Thoracic aorta (tissue), 2 donors: ENCODE measurements at regions not wholly inside any gene's neighbourhood (a gene's known extent, or its start where the extent isn't known, plus 50 kb on each side); places are given as distances from the start of the nearest gene placed in this dataset.

ENCODE experiments used
- ATAC-seq: fragments of 150-250 bp; one replicate; pipeline ENCODE4 v1.8.0; 2017; ENCODE audit warnings: low read depth; ENCODE audit not compliant: insufficient number of reproducible peaks, low FRiP score
- DNase-seq: peaks from one replicate; pipeline ENCODE4 v3.0.0-alpha.2; 2020; ENCODE audit warnings: low spot score
- H3K27ac ChIP-seq, 2 donors: fragments of 200-600 bp; sonication (generic); 1 replicate in 1 of 2; 2 replicates in 1 of 2; pipeline ENCODE4 v1.5.1; 2016; ENCODE audit warnings: mild to moderate bottlenecking in 2 of 2, moderate library complexity in 2 of 2
- H3K27me3 ChIP-seq: fragments of 200-600 bp; sonication (generic); replicated peaks from 2 replicates; pipeline ENCODE4 v1.6.0; 2016; ENCODE audit warnings: mild to moderate bottlenecking; ENCODE audit not compliant: insufficient read depth
- H3K36me3 ChIP-seq: fragments of 200-600 bp; sonication (generic); one replicate; pipeline ENCODE4 v1.5.1; 2016
- H3K4me1 ChIP-seq, 2 donors: fragments of 200-600 bp; sonication (generic); 1 replicate in 1 of 2; 2 replicates in 1 of 2; pipeline versions ENCODE4 v1.5.1 to v1.6.0; 2016; ENCODE audit warnings: low read depth in 2 of 2, mild to moderate bottlenecking in 1 of 2; ENCODE audit not compliant: control insufficient read depth in 1 of 2
- H3K4me3 ChIP-seq: fragments of 200-600 bp; sonication (generic); 2 replicates; pipeline ENCODE4 v1.5.1; 2016; ENCODE audit warnings: mild to moderate bottlenecking
- H3K9me3 ChIP-seq: fragments of 200-600 bp; sonication (generic); 2 replicates; pipeline ENCODE4 v1.5.1; 2016
- CTCF ChIP-seq: fragments of 200-600 bp; sonication (generic); IDR thresholded peaks from one replicate; pipeline ENCODE4 v1.5.1; 2019; ENCODE audit warnings: antibody characterized with exemption

GRCh38 chr1:187837787-187838186 is 1009.0 kb downstream of the PLA2G4A start:
- Histone ChIP-seq H3K27ac (no peak overlapping the region), H3K4me3 (no peak overlapping the region), H3K4me1 (no peaks in the 10 kb centered on the region), H3K27me3 (no peaks in the 10 kb centered on the region), H3K9me3 (no peaks in the 10 kb centered on the region), H3K36me3 (no peaks in the 10 kb centered on the region)
- DNase-seq: no peak
- no peak for ATAC-seq
- TF ChIP-seq CTCF: no peak

GRCh38 chr1:187838335-187839293 is 1009.9 kb downstream of the PLA2G4A start:
- H3K27me3 ChIP-seq: no peaks in the 10 kb centered on the region
- no peak for ATAC-seq
- no peaks in the 10 kb centered on the region for H3K4me1 ChIP-seq
- no peaks in the 10 kb centered on the region for H3K36me3 ChIP-seq
- no peak for TF ChIP-seq CTCF
- H3K27ac ChIP-seq: no peak overlapping the region
- no peaks in the 10 kb centered on the region for H3K9me3 ChIP-seq
- no peak overlapping the region for H3K4me3 ChIP-seq
- DNase-seq: no peak

- DNase-seq: no peak
- no peak for ATAC-seq
- H3K9me3 ChIP-seq: no peaks in the 10 kb centered on the region
- H3K36me3 ChIP-seq: no peaks in the 10 kb centered on the region
- H3K27me3 ChIP-seq: no peaks in the 10 kb centered on the region
- H3K4me3 ChIP-seq: no peak overlapping the region
- H3K4me1 ChIP-seq: no peaks in the 10 kb centered on the region
- no peak overlapping the region for H3K27ac ChIP-seq
- TF ChIP-seq CTCF: no peak
These were observed 1011.1 kb downstream of the PLA2G4A start for GRCh38 chr1:187839873-187840272.

GRCh38 chr1:187840557-187840956 is 1011.8 kb downstream of the PLA2G4A start:
- H3K9me3 ChIP-seq: no peaks in the 10 kb centered on the region
- no peaks in the 10 kb centered on the region for H3K36me3 ChIP-seq
- DNase-seq: no peak
- no peaks in the 10 kb centered on the region for H3K4me1 ChIP-seq
- H3K4me3 ChIP-seq: no peak overlapping the region
- no peak for TF ChIP-seq CTCF
- no peak for ATAC-seq
- no peak overlapping the region for H3K27ac ChIP-seq
- H3K27me3 ChIP-seq: no peaks in the 10 kb centered on the region

- H3K4me1 ChIP-seq: no peaks in the 10 kb centered on the region
These were observed 1013.8 kb downstream of the PLA2G4A start for GRCh38 chr1:187842406-187843165.

More at GRCh38 chr1:187842406-187843165, 1013.8 kb downstream of the PLA2G4A start:
- H3K36me3 ChIP-seq: no peaks in the 10 kb centered on the region
- no peak overlapping the region for H3K4me3 ChIP-seq
- H3K9me3 ChIP-seq: no peaks in the 10 kb centered on the region
- no peak for TF ChIP-seq CTCF
- H3K27me3 ChIP-seq: no peaks in the 10 kb centered on the region
- no peak for DNase-seq
- ATAC-seq: no peak
- no peak overlapping the region for H3K27ac ChIP-seq
